Parathyroid adenoma (tissue), 2 donors: ENCODE measurements at regions not wholly inside any gene's neighbourhood (a gene's known extent, or its start where the extent isn't known, plus 50 kb on each side); places are given as distances from the start of the nearest gene placed in this dataset.

Source experiments
- H2AFZ ChIP-seq: fragments of 300-600 bp; sonication (generic); one replicate; pipeline ENCODE4 v1.7.0; 2017; ENCODE audit warnings: antibody characterized with exemption, mild to moderate bottlenecking
- H3K27ac ChIP-seq: fragments of 300-600 bp; sonication (generic); one replicate; pipeline ENCODE4 v1.7.0; 2017
- H3K27me3 ChIP-seq: fragments of 300-600 bp; sonication (generic); one replicate; pipeline ENCODE4 v1.7.0; 2017; ENCODE audit warnings: low read length; ENCODE audit not compliant: control insufficient read depth, insufficient read depth
- H3K36me3 ChIP-seq: fragments of 300-600 bp; sonication (generic); one replicate; pipeline ENCODE4 v1.7.0; 2017; ENCODE audit warnings: low read length; ENCODE audit not compliant: control insufficient read depth, insufficient read depth
- H3K4me1 ChIP-seq: fragments of 300-600 bp; sonication (generic); one replicate; pipeline ENCODE4 v1.7.0; 2017; ENCODE audit warnings: control low read depth
- H3K4me2 ChIP-seq: fragments of 300-600 bp; sonication (generic); one replicate; pipeline ENCODE4 v1.7.0; 2017; ENCODE audit warnings: low read length
- H3K4me3 ChIP-seq: fragments of 300-600 bp; sonication (generic); one replicate; pipeline ENCODE4 v1.7.0; 2017; ENCODE audit warnings: low read depth, low read length
- H3K79me2 ChIP-seq: fragments of 300-600 bp; sonication (generic); one replicate; pipeline ENCODE4 v1.7.0; 2017; ENCODE audit warnings: control low read depth
- H3K9ac ChIP-seq: fragments of 300-600 bp; sonication (generic); one replicate; pipeline ENCODE4 v1.7.0; 2017; ENCODE audit warnings: mild to moderate bottlenecking
- H3K9me3 ChIP-seq: fragments of 300-600 bp; sonication (generic); one replicate; pipeline ENCODE4 v1.7.0; 2017; ENCODE audit warnings: low read length; ENCODE audit not compliant: control insufficient read depth
- CTCF ChIP-seq: fragments of 300-600 bp; sonication (generic); IDR thresholded peaks from one replicate; pipeline ENCODE4 v1.7.0; 2017; ENCODE audit warnings: antibody characterized with exemption, mild to moderate bottlenecking
- donor health status: primary hyperparathyroidism.

DNA sequence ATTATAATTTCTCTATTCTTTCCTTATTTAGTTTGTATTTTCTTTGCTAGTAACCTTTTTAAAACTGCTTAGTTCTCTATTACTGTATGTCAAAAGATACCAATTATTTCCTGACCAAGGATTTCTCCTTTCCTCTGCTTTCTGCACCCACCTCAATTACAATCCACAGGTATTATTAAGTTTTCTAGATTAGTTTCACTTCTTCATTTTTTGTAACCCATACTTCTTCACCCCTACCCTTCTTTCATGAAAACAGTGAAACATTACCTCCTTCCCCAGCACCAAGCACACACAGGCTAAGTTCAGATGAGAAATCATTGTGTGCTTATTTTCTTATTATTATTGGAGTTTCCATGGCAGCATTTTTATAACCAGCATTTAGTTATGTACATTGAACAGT lies 318.5 kb upstream of the MDGA2 start:
- no peaks in the 10 kb centered on the region for H3K4me1 ChIP-seq
- H3K9me3 ChIP-seq: no peaks in the 10 kb centered on the region
- H3K27ac ChIP-seq: no peak overlapping the region
- TF ChIP-seq CTCF: no peak
- no peak overlapping the region for H3K9ac ChIP-seq
- no peak overlapping the region for H3K4me2 ChIP-seq
- no peaks in the 10 kb centered on the region for H3K79me2 ChIP-seq
- no peak overlapping the region for H3K4me3 ChIP-seq
- no peaks in the 10 kb centered on the region for H3K27me3 ChIP-seq
- H2AFZ ChIP-seq: no peak overlapping the region
- no peaks in the 10 kb centered on the region for H3K36me3 ChIP-seq

DNA sequence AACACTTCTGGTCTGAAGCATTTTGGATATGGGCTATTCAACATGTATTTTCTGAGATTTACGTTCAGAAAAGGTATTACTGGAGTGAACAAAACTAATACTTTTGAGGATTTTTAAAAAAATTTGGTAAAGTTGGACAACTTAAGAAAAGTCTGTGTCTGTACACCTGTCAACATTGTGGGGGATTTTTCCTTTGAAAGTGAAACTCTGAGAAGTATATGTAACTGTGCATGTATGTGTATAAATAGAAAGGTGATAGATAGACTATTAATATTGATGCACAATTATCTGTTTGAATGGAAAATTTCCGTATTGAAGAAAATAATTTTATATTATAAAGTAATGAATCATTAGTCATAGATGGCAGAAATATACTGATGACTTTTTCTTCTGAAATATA lies 312.8 kb upstream of the MDGA2 start:
- Histone ChIP-seq H3K9me3 (no peaks in the 10 kb centered on the region), H3K27me3 (no peaks in the 10 kb centered on the region), H3K4me2 (no peak overlapping the region), H3K4me1 (no peaks in the 10 kb centered on the region), H3K79me2 (no peaks in the 10 kb centered on the region), H2AFZ (no peak overlapping the region), H3K4me3 (no peak overlapping the region), H3K27ac (no peak overlapping the region), H3K9ac (no peak overlapping the region), H3K36me3 (no peaks in the 10 kb centered on the region)
- no peak for TF ChIP-seq CTCF

DNA sequence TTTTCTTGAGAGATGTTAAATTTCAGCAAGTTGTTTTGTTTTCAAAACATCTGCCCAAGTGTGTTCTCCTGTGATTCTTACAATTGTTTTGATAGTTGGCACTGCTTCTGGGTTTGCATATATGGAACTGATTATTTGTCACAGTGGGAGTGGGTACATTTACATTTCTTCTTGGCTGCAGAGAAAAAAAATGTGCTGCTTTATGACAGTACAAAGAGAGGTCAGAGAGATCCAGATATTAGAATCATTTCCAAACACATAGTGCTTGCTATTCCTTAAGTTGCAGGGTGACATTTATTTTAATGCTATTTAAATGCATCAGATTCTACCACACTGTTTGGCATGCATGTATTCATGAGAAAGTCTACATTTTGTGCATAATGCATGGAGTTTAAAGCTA lies 303.5 kb upstream of the MDGA2 start:
- Histone ChIP-seq H3K36me3 (no peaks in the 10 kb centered on the region), H3K79me2 (no peaks in the 10 kb centered on the region), H2AFZ (no peak overlapping the region), H3K9me3 (no peaks in the 10 kb centered on the region), H3K27ac (no peak overlapping the region), H3K4me3 (no peak overlapping the region), H3K9ac (no peak overlapping the region), H3K27me3 (no peaks in the 10 kb centered on the region), H3K4me2 (no peak overlapping the region), H3K4me1 (no peaks in the 10 kb centered on the region)
- TF ChIP-seq CTCF: no peak

DNA sequence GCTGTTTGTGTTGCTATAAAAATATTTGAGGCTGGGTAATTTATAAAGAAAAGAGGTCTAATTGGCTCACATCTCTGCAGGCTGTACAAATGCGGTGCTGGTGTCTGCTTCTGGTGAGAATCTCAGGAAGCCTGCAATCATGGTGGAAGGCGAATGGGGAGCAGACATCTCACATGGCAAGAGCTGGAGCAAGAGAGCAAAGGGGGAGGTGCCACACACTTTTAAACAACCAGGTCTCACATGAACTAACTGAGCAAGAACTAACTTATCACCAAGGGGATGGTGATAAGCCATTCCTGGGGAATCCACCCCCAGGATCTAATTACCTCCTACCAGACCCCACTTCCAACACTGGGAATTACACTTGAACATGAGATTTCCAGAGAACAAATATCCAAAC lies 300.7 kb upstream of the MDGA2 start:
- Histone ChIP-seq H3K27me3 (no peaks in the 10 kb centered on the region), H3K79me2 (no peaks in the 10 kb centered on the region), H3K4me3 (no peak overlapping the region), H3K9ac (no peak overlapping the region), H3K27ac (no peak overlapping the region), H3K36me3 (no peaks in the 10 kb centered on the region), H3K4me1 (no peaks in the 10 kb centered on the region), H3K4me2 (no peak overlapping the region), H3K9me3 (no peaks in the 10 kb centered on the region), H2AFZ (no peak overlapping the region)
- TF ChIP-seq CTCF: no peak

- Histone ChIP-seq H3K4me1 (no peaks in the 10 kb centered on the region), H3K4me2 (no peak overlapping the region), H3K36me3 (no peaks in the 10 kb centered on the region), H3K9me3 (no peaks in the 10 kb centered on the region), H3K79me2 (no peaks in the 10 kb centered on the region), H3K27ac (no peak overlapping the region), H3K4me3 (no peak overlapping the region), H2AFZ (no peak overlapping the region), H3K27me3 (no peaks in the 10 kb centered on the region), H3K9ac (no peak overlapping the region)
- no peak for TF ChIP-seq CTCF
Measured at GRCh38 chr14:47966076-47966810, 290.8 kb upstream of the MDGA2 start.
